Cardiac muscle cell (in vitro differentiated cells and primary cell): ENCODE measurements at regions not wholly inside any gene's neighbourhood (a gene's known extent, or its start where the extent isn't known, plus 50 kb on each side); places are given as distances from the start of the nearest gene placed in this dataset.

Experiments
- DNase-seq, 2 donors: peaks; one replicate each; pipeline versions ENCODE4 v3.0.0 to v3.0.0-alpha.2; 2010 to 2017; ENCODE audit warnings: low read depth in 1 of 2, low spot score in 1 of 2
- H3K27ac ChIP-seq: fragments of 200-600 bp; sonication (generic); 2 replicates; pipeline ENCODE4 v1.5.1; 2016
- H3K27me3 ChIP-seq: fragments of 200-600 bp; sonication (generic); 2 replicates; pipeline ENCODE4 v1.6.0; 2016; ENCODE audit warnings: control low read depth
- H3K36me3 ChIP-seq: fragments of 200-600 bp; sonication (generic); 2 replicates; pipeline ENCODE4 v1.5.1; 2016; ENCODE audit warnings: control low read depth
- H3K4me1 ChIP-seq: fragments of 200-600 bp; sonication (generic); 2 replicates; pipeline ENCODE4 v1.8.1; 2017; ENCODE audit warnings: low read depth, mild to moderate bottlenecking, mixed run types
- H3K4me3 ChIP-seq: fragments of 200-600 bp; sonication (generic); 2 replicates; pipeline ENCODE4 v1.5.1; 2016; ENCODE audit warnings: mild to moderate bottlenecking
- H3K9me3 ChIP-seq: fragments of 200-600 bp; sonication (generic); 2 replicates; pipeline ENCODE4 v1.5.1; 2017; ENCODE audit warnings: low read depth, mild to moderate bottlenecking, control low read depth
- TF ChIP-seq, protein P1 (sequence below): IDR thresholded peaks from 2 replicates; pipeline ENCODE4 v1.5.1; 2012; ENCODE audit warnings: low read depth, mild to moderate bottlenecking, low read length

DNA sequence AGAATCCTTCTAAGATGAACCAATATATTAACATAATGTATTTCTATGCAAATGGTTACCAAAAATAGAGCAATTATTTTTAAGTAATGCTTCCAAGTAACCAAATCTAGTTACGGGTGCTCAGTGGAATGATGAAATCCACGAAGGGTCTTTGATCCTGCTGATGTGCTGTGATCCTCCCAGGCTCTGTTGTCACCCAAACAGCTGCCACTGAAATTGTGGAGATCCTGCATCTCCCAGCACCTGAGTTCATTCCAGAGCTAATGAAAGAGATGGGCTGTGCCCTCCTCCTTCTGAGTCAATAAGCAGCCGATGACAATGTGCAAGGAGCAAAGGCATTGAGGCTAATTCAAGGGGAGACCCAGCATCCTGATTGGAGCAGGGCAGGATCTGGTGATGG is 362.4 kb upstream of the SOX11 start:
- H3K27me3 ChIP-seq: no peaks in the 10 kb centered on the region
- no peak for DNase-seq
- H3K27ac ChIP-seq: no peak overlapping the region
- H3K36me3 ChIP-seq: no peaks in the 10 kb centered on the region
- H3K9me3 ChIP-seq: no peaks in the 10 kb centered on the region
- H3K4me1 ChIP-seq: no peaks in the 10 kb centered on the region
- H3K4me3 ChIP-seq: no peak overlapping the region
- TF ChIP-seq, protein P1, sequence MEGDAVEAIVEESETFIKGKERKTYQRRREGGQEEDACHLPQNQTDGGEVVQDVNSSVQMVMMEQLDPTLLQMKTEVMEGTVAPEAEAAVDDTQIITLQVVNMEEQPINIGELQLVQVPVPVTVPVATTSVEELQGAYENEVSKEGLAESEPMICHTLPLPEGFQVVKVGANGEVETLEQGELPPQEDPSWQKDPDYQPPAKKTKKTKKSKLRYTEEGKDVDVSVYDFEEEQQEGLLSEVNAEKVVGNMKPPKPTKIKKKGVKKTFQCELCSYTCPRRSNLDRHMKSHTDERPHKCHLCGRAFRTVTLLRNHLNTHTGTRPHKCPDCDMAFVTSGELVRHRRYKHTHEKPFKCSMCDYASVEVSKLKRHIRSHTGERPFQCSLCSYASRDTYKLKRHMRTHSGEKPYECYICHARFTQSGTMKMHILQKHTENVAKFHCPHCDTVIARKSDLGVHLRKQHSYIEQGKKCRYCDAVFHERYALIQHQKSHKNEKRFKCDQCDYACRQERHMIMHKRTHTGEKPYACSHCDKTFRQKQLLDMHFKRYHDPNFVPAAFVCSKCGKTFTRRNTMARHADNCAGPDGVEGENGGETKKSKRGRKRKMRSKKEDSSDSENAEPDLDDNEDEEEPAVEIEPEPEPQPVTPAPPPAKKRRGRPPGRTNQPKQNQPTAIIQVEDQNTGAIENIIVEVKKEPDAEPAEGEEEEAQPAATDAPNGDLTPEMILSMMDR: no peak

- H3K4me1 ChIP-seq: no peaks in the 10 kb centered on the region
- no peaks in the 10 kb centered on the region for H3K36me3 ChIP-seq
- H3K4me3 ChIP-seq: no peak overlapping the region
- H3K9me3 ChIP-seq: no peaks in the 10 kb centered on the region
- DNase-seq: no peak
- no peaks in the 10 kb centered on the region for H3K27me3 ChIP-seq
- TF ChIP-seq, protein P1: no peak
- H3K27ac ChIP-seq: no peak overlapping the region
Observed at GRCh38 chr2:5330961-5331360, 361.2 kb upstream of the SOX11 start.

- H3K4me3 ChIP-seq: no peak overlapping the region
- DNase-seq: no peak
- H3K4me1 ChIP-seq: no peaks in the 10 kb centered on the region
Observed at GRCh38 chr2:5332925-5333324, 359.3 kb upstream of the SOX11 start.

DNA sequence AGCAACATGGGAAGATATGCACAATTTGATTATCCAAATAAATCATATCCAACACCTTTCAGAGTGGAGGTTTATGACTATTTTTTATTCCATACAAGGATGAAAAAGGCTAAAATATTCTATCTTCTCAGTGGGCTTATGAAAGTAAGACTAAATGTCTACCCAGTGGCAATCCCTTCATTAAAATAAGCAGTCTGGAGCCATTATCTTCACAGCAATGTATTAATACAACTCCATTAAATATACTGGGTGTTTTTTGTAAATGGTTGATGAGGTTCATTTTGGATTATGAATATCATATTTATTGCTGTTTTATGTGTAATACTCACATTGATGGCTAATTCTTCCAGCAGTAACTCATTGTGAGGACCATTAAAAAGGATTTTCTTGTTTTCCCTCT is 352.7 kb upstream of the SOX11 start:
- Histone ChIP-seq H3K27ac (no peak overlapping the region), H3K9me3 (no peaks in the 10 kb centered on the region), H3K27me3 (no peaks in the 10 kb centered on the region), H3K4me3 (no peak overlapping the region), H3K4me1 (peaks cover 8% of the 10 kb centered on the region), H3K36me3 (no peaks in the 10 kb centered on the region)
- TF ChIP-seq, protein P1: no peak
- no peak for DNase-seq

More at GRCh38 chr2:5332925-5333324, 359.3 kb upstream of the SOX11 start:
- no peak overlapping the region for H3K27ac ChIP-seq
- TF ChIP-seq, protein P1: no peak
- no peaks in the 10 kb centered on the region for H3K9me3 ChIP-seq
- H3K36me3 ChIP-seq: no peaks in the 10 kb centered on the region
- no peaks in the 10 kb centered on the region for H3K27me3 ChIP-seq

- no peak for DNase-seq
- Histone ChIP-seq H3K4me3 (no peak overlapping the region), H3K36me3 (no peaks in the 10 kb centered on the region), H3K27ac (no peak overlapping the region), H3K4me1 (peaks cover 8% of the 10 kb centered on the region), H3K27me3 (no peaks in the 10 kb centered on the region), H3K9me3 (no peaks in the 10 kb centered on the region)
- TF ChIP-seq, protein P1: no peak
Observed at GRCh38 chr2:5343785-5344335, 348.3 kb upstream of the SOX11 start.

GRCh38 chr2:5352286-5352685 is 339.9 kb upstream of the SOX11 start:
- TF ChIP-seq, protein P1: no peak
- no peak overlapping the region for H3K27ac ChIP-seq
- no peak for DNase-seq

More at GRCh38 chr2:5352286-5352685, 339.9 kb upstream of the SOX11 start:
- Histone ChIP-seq H3K4me3 (no peak overlapping the region), H3K27me3 (no peaks in the 10 kb centered on the region), H3K9me3 (no peaks in the 10 kb centered on the region), H3K36me3 (no peaks in the 10 kb centered on the region), H3K4me1 (no peaks in the 10 kb centered on the region)
